Activated gamma-delta T cell treated with Interleukin-2 at 50 U/mL for 16 hours (primary cell): ENCODE measurements at regions not wholly inside any gene's neighbourhood (a gene's known extent, or its start where the extent isn't known, plus 50 kb on each side); places are given as distances from the start of the nearest gene placed in this dataset.
"Not testable (repeated sequence)": the region's sequence is repeated elsewhere in the genome, so short reads cannot be mapped to it uniquely, and the experiment has no call there.

Experiments used
- DNase-seq: peaks from one replicate; pipeline ENCODE4 v3.0.0-alpha.2; 2020

DNA sequence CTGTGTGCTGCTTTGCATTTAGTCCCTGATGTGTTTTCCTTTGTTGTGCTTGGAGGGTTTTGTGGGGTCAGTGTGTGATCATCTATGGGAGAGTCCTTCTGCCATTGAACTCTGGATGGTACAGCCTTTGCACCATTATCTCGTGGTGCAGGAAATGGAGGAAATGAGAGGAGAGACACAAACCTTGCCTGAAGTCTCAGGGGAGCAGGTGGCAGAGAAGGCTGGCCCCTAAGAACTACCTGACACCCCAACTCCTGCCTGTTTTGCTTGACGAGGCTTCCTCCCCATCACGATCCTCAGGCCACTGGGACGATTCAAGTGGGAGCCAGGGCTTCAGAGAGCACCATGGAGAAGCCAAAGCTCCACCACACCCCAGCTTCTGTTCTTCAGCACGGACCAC is 1316.4 kb downstream of the TBC1D22A start:
- no peak for DNase-seq

DNA sequence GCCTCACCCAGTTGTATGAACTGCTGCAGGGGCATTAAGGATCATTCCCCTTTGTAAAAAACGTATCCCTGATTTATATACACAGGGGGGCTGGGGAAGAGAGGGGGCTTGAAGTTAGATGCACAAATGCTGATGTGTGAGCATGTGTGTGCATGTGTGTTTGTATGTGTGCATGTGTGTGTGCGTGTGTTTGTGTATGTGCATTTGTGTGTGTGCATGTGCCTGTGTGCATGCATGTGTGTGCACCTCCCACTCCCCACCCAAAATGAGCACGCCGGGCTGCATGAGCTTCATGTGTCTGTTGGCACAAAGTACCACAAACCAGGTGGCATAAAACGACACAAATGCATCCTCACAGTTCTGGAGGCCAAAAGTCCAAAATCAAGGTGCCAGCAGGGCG is 1315.2 kb downstream of the TBC1D22A start:
- DNase-seq = no peak

DNA sequence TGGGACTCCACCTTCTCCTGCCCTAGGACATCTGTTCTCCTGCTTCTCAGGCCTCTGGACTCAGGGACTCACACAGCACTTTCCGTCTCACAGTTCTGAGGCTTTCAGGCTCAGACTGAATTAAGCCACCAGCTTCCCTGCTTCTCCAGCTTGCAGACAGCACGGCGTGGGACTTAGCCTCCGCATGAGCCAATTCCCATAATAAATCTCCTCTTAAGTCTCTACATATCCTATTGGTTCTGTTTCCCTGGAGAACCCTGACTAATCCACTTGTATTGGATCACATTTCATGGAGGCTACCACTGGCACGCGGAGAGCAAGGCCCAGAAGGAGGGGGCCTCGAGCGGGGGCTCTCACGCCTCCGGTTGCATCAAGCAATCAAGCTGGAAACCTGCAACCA is 1313.6 kb downstream of the TBC1D22A start:
- no peak for DNase-seq

DNA sequence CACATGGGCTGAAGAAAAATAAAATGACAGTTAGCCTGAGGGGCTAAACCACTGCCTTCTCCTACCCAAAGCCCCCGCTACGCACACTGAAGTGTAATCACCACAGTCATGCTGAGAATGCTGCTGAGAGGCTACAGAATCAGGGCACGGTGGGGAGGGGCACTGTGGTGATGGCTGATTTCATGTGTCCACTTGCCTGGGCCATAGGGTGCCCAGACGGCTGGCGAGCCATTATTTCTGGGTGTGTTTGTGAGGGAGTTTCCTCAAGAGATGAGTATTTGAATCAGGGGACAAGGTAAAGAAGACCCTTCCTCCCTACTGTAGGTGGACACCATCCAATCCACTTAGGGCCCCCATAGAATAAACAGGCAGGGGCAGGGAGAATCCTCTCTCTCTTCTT is 1313.2 kb downstream of the TBC1D22A start:
- DNase-seq = no peak

DNA sequence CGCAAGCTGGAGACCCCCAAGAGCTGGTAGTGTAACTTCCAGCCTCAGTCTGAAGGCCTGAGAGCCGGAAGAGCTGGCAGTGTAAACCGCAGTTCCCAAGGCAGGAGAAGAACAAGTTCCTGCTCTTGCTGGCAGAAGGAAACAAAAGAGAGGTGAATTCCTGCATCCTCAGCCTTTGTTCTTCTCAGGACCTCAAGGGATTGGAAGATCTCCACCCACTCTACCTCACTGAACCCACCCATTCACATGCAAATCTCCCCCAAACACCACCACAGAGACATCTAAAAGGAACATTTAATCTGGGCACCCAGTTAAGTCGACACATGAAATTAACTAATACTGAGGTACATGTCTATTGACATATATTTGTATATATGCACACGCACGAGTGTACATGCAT is 1310.3 kb downstream of the TBC1D22A start:
- no peak for DNase-seq

DNA sequence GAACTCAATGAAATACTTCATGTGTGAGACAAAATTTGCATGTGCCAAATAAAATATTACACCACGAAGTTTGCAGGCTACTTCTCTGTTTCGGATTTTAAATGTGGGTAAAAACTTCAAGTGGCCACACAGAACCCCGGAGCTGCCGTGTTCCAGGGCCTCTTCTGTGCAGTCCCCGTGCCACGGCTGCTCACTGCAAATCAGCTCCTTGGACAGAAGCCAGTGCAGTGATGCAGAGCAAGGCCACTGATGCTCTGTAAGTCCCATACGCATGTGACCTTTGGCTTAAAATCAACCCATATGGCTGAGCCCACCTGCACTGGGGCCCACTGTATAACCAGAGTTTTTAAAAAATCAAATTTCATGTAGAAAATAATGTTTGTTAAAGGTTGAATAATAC is 1309.4 kb downstream of the TBC1D22A start:
- no peak for DNase-seq

DNA sequence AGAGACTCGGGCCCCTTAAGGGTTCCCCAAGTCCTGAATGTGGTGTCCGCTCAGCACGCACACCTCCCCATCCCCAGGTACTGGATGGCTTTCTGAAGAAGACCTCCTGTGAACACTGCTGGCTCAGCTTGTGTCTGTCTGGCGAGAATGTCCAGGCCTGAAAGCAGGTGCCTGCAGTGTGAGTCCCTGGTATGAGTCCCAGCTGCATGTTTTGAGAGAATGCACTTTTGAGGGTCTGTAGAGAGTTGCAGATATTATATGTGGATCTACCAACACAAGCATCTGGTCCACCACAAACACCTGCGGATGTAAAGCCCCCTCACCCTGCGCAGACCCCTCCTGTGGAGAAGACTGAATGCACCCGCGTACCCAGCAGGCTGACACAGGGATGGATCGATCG is 1308.9 kb downstream of the TBC1D22A start:
- no peak for DNase-seq

DNA sequence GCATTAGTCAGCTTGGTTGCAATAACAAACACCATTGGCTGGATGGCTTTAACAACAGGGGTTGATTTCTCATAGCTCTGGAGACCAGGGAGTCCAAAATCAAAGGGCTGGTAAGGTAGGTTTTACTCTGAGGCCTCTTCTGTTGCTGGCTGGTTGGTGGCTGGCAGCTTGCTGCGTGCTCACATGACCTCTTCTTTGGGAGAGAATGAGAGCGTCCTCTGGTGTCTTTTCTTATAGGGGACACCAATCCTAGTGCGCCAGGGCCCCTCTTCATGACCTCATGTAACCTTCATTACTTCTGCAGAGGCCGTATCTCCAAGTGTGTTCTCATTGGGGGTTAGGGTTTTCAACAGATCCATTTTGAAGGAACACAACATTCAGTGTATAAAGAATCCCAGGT is 1308.3 kb downstream of the TBC1D22A start:
- no peak for DNase-seq

DNA sequence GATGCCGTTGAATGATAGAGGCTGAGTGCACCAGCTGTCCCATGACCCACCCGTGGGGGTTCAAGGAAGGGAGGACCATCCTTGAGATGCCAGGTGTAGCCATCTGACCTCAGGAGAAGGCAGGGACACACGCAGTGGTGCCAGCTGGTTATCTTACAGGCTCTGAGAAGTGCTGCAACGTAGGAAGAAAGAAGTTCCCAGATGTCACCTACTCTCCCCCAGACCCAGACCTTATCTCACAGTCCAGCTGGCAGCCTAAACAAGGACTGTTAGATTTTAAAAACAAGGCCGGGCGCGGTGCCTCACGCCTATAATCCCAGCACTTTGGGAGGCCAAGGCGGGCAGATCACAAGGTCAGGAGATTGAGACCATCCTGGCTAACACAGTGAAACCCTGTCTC is 1307.6 kb downstream of the TBC1D22A start:
- no peak for DNase-seq

DNA sequence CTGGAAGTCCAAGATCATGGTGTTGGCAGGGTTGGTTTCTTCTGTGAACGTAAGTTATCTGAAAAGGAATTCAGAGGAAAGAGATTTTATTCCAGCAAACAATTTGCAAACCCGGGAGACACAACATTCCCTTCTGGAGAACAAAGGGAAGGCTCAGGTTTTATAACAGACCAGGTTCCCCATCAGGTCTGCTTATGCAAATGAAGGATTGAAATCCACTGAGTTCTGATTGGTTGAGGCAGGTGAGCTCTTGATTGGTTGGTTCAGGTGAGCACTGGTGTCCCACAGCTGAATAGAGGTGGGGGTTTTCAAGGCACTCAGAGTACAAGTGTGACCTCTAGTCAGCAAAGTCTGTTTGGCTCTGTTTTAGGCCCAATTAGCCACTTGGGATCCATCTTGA is 1306.8 kb downstream of the TBC1D22A start:
- no peak for DNase-seq

DNA sequence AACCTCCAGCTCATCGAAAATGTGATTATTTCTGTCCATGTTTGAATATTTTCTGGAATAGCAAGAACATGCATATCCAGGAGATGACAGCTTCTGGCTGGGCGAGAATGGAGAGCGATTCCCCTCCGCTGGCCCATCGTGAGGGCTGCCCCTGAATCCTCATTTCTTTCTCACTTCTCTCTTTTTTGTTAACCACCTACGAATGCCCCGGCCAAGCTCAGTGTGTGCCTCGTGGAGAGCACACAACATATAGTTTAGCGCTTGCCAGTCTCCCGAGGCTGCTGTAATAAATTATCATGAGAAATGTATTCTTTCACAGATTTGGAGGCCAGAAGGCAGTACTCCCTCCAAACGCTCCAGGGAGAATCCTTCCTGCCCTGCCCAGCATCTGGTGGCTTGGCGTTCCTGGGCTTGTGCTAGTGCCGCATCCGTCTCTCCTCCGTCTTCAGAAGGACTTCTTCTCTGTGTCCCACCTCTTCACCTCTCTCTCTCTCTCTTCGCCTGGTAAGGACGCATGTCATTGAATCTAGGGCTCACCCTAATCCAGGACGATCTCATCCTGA is 1306.0 kb downstream of the TBC1D22A start:
- DNase-seq = no peak

DNA sequence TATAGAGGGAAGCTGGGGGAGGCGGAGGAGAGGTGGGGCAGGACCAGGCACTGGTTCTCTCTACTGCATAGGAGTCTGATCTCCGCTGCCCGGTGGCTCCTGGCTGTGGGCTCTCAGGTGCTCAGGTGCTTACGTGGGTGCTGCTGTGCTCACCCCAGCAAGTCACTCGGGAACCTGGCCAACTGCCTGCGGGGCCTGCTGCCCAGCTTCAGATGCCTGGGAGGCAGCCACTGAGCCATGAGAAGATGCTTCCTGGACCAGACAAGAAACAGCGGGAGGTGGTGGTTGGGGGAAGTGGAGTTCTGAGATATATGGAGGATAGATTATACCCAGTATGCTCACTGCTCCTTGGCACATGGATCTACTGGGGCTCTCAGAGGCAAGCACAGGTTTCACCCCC is 1303.4 kb downstream of the TBC1D22A start:
- DNase-seq = no peak

DNA sequence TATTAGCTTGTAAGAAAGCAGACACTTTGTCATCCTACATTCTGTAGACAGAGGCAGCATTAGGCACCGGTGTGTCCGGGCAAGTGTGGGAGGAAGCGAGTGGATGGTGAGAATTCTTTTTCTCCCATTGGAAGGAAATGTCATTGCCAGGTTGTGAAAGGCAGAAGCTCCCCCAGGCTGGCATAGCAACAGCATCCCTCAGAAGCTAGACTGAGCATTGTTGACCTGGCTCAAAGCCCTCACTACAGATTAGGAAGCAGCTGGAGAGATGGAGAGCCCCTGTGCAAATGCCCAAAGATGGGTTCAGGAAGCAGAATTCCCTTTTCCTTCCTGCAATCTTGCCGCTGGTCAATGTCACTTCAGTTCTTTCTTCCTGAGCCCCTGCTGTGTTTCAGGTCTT is 1299.3 kb downstream of the TBC1D22A start:
- no peak for DNase-seq

DNA sequence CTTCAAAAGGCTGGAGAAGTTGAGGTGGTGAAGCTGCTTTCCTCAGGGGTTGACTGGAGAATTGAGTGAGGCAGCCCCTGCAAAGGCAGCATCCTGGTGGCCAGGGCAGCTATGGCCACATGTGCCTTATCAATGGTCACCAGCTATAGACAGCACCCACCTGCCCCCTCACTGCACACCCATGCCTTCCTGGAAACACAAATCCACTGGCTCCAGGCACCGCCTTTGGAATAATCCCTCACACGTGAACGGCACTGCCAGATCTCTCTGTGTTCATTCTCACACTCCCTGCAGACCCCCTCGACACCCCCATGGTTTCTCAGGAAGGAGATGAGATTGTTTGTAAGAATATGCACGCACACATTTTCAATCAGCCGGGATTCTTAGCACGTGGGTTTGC is 1297.8 kb downstream of the TBC1D22A start:
- no peak for DNase-seq

DNA sequence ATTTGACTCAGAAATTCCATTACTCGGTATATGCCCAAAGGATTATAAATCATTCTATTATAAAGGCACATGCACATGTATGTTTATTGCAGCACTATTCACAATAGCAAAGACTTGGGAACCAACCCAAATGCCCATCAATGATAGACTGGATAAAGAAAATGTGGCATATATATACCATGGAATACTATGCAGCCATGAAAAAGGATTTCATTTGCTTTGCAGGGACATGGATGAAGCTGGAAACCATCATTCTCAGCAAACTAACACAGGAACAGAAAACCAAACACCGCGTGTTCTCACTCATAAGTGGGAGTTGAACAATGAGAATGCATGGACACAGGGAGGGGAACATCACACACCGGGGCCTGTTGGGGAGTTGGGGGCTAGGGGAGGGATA is 1297.1 kb downstream of the TBC1D22A start:
- DNase-seq = not testable (repeated sequence)

DNA sequence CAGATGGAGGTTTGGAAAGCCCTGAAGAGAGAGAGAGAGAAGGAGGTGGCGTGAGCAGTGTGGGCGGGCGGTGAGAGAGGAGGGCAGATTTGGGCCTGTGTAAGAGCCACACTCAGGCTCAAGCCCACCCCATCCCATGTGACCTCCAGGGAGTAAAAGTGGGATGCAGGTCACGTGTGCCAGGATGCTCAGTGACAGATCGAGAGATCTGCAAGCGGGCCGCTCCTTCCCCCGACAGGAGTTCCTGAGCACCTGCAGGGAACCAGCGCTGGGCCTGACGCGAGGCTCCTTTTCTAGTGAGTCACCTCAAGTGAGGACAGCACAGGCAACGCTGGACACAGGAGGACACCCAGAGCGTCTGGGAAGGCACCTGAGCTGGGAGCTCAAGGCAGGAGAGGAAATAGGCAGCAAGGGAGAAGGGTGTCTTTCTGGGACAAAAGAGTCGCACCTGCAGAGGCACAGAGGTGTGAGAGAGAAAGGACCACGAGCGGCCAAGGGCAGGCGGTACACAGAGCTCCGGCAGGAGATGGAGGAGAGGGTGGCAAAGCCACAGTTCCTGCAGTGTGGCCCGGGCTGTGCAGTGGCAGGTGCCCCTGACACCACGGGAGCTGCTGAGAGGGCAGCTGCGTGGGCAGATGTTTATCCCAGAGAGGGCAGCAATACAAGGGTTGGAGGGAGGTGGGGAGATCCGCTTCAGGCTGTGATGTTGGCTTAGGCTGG is 1294.8 kb downstream of the TBC1D22A start:
- no peak for DNase-seq

DNA sequence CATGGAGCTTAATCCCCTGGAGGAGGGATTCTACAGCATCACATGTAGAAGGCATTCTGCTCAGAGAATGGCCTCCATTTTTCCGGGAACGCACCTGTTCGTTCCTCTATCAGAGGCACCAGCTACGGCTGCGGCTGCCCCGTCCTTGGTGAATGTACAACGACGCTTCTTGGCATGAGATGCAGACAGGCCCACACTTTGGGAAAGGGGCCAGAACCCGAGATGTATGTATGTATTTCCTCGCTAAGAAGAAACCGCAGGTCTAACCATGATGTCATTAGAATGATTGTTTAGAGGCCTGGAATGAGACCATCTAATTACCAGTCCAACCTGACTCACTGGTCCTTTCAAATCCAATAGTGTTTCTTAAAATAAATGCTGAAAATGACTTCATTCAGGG is 1293.4 kb downstream of the TBC1D22A start:
- DNase-seq = no peak

DNA sequence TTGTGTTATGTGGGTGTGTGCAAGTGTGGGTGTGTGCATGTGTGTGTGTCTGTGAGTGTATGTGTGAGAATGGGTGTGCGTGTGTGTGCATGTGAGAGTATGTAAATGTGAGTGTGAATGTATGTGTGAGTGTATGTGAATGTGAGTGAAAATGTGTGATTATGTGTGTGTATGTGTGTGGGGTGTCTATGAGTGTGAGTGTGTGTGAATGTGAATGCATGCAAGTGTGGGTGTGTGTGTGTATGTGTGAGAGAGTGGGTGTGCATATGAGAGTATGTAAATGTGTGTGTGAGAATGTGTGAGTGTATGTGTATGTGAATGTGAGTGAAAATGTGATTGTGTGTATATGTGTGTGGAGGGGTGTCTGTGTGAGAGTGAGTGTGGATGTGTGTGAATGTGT is 1292.7 kb downstream of the TBC1D22A start:
- DNase-seq = no peak

DNA sequence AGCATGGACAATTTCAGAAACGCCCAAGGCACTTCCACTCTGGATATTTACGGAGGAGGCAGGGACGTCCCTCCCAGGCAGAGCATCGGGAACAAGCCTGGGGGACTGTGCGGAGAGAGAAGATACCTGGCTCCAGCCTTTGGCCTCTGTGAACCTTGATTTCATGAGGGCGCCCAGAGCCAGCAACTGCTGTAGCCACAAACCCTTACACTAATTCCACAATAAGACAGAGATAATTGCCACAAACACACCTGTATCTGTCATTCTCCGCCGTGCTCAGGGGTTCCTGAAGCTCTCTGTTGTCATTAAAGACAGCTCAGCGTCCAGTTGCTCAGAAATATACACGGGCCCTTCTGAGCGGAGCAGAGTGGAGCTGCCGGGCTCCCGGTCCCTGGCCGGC is 1292.1 kb downstream of the TBC1D22A start:
- no peak for DNase-seq

DNA sequence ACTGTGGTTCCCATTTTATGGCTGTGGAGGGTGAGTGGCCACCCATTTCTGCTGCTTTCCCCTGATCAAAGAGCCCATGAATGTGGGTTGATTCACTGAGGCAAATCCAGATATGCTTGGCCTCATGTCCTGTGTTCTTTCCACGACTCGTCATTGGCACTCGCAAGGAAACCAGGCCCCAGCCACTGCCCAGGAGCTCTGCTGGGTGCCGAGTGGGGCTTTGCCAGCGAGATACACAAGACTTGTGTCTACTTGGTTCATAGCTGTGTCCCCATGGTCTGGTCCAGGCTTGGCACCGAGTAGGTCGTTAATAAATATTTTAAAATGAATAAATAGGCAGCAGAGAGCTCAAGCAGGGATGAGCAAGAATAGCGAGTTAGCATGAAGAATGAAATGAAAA is 1291.5 kb downstream of the TBC1D22A start:
- no peak for DNase-seq

DNA sequence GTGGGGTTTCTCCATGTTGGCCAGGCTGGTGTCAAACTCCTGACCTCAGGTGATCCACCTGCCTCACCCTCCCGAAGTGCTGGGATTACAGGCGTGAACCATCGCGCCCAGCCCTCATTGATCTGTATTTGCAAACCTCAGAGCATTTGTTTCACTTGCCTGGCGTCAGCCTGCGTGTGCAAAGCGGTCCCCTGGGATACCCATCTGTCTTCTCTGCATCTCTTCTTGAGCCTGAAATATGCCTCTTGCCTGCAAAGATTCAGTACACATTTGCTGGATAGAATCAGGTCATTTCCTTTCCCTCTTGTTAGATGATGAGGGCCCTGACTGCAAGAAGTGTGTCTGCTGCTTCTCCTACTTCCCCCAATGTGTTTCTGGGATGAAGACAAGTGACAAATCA is 1291.0 kb downstream of the TBC1D22A start:
- no peak for DNase-seq

DNA sequence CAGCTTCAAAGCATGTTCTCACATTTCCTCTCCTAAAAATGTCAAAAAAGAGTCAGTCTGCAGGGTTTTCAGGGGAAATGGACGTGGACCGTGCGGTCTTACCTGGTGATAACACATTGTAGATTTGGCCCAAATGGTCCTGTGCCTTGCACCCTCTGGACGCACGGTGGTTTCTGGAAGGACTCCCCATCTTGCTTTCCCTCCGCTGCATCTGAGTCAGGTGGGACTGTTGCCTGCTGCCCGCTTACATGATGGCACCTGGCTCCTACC is 1290.1 kb downstream of the TBC1D22A start:
- DNase-seq = no peak

DNA sequence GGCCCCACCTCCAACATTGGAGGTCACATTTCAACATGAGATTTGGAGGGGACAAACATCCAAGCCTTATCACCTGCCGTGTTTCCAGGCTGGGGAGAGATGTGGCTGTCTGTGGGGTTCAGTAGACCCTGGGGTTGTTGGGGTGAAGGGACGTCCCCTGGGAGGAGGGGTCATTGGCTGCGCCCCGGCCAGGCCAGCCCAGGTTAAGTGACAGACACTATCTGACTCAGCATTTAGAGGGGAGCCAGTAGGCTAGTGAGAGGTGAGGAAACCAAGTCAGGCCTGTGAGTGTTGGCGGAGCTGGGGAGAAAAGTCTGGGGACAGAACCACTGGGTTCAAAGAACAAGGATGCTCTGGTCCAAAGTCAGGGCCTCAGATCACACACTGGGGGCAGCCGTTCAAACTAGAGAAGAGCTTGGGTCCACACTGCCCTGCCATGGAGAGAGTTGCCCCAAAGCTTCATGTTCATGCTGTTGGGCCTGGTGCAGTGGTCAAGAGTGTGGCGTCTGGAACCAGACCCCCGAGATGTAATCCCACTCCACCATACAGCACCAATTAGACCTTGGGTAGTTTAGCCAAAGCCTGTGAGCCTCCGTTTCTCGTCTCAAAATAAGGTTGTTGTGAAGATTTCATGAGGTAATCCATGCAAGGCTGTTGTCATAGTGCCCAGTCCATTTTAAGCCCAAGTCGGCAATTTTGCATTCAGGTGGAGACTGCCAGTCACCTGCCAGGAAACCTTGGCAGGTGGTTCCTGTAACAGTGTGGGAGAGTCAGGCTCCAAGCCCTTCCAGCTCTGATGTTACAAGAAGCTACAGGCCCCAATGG is 1289.6 kb downstream of the TBC1D22A start:
- DNase-seq = no peak

DNA sequence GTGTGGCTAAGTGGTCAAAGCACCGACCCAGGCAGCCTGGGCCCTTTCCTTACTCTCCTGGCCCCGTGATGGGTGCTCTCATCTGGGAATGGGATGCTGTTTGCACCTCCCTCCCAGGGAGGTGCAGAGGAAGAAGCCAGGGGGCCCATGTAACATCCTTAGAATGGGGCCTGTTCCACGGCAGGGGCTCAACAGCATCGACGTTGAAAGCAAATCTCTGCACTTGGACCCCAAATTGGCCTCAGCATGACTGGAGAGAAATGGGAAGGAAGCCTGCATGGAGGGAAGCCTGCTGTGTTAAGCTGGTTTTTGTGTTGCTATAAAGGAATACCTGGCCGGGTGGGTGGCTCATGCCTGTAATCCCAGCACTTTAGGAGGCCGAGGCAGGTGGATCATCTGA is 1288.4 kb downstream of the TBC1D22A start:
- DNase-seq = no peak

DNA sequence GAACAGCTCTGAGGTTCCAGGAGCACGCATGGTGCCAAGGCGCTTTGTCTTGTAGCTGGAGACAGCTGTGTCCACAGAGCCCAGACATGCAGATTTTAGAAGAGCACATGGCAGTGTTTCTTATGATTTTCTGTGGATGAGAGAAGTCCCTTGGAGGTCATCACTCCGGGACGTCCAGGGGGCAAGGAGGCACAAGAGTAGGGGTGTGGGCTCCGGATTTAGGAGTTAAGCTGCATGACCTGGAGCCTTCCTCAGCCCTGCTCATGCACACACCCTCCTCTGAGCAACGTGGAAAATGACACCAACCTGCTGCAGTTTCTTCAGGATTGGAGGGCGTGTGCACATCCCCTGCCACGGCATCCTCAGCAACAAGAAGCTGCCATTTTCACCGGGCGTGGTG is 1286.7 kb downstream of the TBC1D22A start:
- DNase-seq = no peak
